Naive B cell (primary cell): ENCODE measurements at regions not wholly inside any gene's neighbourhood (a gene's known extent, or its start where the extent isn't known, plus 50 kb on each side); places are given as distances from the start of the nearest gene placed in this dataset.

Experiments
- ATAC-seq, 2 donors: fragments of 150-1000 bp; cut with Tn5 transposase; 2 replicates each; pipeline ENCODE4 v1.10.0; 2021; ENCODE audit warnings: low read depth in 2 of 2, mild to moderate bottlenecking in 2 of 2, moderate library complexity in 2 of 2
- DNase-seq: peaks from one replicate; pipeline ENCODE4 v3.0.0; 2022
- H3K27ac Mint-ChIP-seq, 6 donors: one replicate each; pipeline ENCODE4 v1.8.0; 2020 to 2022; ENCODE audit warnings: mild to moderate bottlenecking in 6 of 6, mixed read lengths in 6 of 6, moderate library complexity in 5 of 6, inconsistent platforms in 2 of 6
- H3K27me3 Mint-ChIP-seq, 3 donors: one replicate each; pipeline ENCODE4 v1.8.0; 2021 to 2022; ENCODE audit warnings: mixed read lengths in 3 of 3, mild to moderate bottlenecking in 1 of 3
- H3K36me3 Mint-ChIP-seq, 2 donors: one replicate each; pipeline ENCODE4 v1.8.0; 2020 to 2022; ENCODE audit warnings: mixed read lengths in 2 of 2, inconsistent platforms in 1 of 2, mild to moderate bottlenecking in 1 of 2
- H3K4me1 Mint-ChIP-seq, 3 donors: one replicate each; pipeline ENCODE4 v1.8.0; 2020 to 2022; ENCODE audit warnings: mixed read lengths in 3 of 3, inconsistent platforms in 1 of 3, mild to moderate bottlenecking in 1 of 3, moderate library complexity in 1 of 3
- H3K4me3 Mint-ChIP-seq, 8 donors: one replicate each; pipeline ENCODE4 v1.8.0; 2020 to 2022; ENCODE audit warnings: mild to moderate bottlenecking in 8 of 8, mixed read lengths in 8 of 8, moderate library complexity in 8 of 8, inconsistent platforms in 2 of 8
- H3K9me3 Mint-ChIP-seq, 7 donors: one replicate each; pipeline ENCODE4 v1.8.0; 2020 to 2022; ENCODE audit warnings: mixed read lengths in 7 of 7, mild to moderate bottlenecking in 5 of 7, inconsistent platforms in 2 of 7, moderate library complexity in 1 of 7

DNA sequence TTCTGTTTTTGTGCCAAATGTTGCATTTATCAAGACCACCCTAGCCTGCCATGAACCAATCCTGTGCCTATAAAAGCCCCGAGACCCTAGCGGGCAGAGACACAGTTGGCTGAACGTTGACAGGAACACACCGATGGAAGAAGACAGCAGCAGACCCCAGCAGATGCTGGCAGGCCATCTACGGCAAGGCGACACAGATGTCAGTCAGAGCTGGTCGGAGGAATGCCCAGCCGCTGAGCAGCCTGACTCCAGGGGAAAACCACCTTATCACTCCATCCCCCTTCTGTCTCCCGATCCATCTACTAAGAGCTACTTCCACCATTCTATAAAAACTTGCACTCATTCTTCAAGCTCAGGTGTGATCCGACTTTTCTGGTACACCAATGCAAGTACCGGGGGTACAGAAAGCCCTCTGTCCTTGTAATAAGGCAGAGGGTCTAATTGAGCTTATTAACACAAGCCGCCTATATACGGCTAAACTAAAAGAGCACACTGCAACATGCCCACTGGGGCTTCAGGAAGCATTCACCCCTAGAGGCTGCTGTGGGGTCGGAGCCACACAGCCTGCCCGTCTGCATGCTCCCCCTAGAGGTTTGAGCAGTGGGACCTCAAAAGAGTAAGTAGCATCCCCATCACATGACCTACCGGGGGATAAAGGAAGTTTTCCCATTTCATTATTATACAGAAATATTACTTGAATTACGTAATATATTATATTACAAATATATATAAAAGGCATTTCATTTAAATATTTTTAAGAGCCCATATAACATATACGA, 1156.3 kb upstream of the B3GALT2 start:
- H3K4me3 Mint-ChIP-seq: no peak overlapping the region
- no peaks in the 10 kb centered on the region for H3K4me1 Mint-ChIP-seq
- H3K27ac Mint-ChIP-seq: no peak overlapping the region
- DNase-seq: no peak
- no peak for ATAC-seq
- H3K27me3 Mint-ChIP-seq: no peaks in the 10 kb centered on the region
- no peaks in the 10 kb centered on the region for H3K36me3 Mint-ChIP-seq
- peaks cover 0 to 1% (median 0%) of the 10 kb centered on the region in 7 donors for H3K9me3 Mint-ChIP-seq

DNA sequence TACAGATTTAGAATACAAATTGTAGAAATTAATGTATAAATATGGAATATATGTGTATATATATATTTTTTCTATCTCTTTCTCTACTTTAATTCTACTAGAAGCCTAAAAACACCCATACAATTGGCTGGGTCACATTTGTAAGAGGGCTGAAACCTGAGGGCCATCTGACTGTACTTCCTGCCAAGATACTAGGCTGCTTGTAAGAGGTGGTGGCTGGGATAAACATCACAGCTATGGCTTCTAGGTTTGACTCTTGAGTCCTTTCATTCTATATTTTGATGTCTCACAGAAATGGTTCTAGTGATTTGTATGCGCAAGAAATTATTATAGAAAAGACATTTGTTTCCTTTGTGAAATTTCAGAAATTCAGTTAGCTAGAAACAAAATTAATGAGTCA, 1155.2 kb upstream of the B3GALT2 start:
- no peaks in the 10 kb centered on the region for H3K27me3 Mint-ChIP-seq
- ATAC-seq (no peak), DNase-seq (no peak)
- H3K27ac Mint-ChIP-seq: no peak overlapping the region
- H3K4me1 Mint-ChIP-seq: no peaks in the 10 kb centered on the region
- no peak overlapping the region for H3K4me3 Mint-ChIP-seq
- H3K9me3 Mint-ChIP-seq: no peaks in the 10 kb centered on the region
- no peaks in the 10 kb centered on the region for H3K36me3 Mint-ChIP-seq

DNA sequence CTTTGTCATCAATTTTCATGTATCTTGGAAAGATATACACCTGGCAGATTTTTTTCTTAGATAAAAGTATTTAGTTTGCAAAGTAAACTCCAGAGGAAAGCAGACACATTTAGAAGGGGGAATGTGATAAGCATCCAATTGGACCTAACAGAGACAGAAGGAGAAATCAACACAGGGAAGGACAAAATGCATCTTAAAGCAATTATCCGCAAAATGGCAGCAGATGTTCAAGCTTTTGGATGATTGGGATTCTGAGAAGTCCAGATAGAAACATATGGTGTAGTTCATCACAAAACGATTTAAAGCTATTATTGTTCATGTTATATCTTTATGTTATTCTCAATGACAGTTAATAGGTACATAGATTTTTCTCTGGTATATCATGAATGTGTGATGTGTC, 1153.1 kb upstream of the B3GALT2 start:
- Mint-ChIP-seq H3K4me3 (no peak overlapping the region), H3K9me3 (no peaks in the 10 kb centered on the region), H3K4me1 (no peaks in the 10 kb centered on the region), H3K36me3 (no peaks in the 10 kb centered on the region), H3K27me3 (no peaks in the 10 kb centered on the region), H3K27ac (no peak overlapping the region)
- ATAC-seq (no peak), DNase-seq (no peak)

DNA sequence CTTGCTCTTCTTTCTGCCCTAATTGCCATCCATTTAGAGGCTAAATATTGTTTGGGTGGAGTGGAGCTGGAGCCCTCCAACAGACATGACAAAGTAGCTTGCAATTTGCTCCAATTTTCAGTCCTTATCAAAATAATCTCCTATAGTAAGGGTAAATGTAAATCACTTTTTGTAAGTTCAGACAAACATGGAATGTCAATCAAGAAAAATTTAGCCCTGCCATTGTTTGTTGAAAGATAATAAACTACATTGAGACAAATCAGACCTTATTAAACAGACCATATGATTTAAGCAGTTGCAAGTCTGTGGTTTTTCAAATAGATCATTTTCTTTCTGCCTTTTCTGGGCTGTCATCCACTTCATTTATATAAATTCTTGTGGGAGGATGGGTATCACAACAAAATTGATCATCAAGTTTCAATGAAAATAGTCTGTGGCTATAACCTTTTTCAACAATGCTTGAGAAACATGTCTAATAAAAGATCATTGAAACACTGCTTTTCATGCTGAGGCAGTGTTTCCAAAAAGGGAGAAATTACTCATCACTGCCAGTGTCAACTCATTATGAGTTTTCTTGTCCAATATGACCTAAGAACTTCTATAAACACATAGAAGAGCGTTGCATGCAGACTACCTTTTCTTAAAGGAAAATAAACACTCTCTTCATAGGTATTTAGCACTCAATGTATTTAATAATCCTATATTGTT, 1152.0 kb upstream of the B3GALT2 start:
- H3K36me3 Mint-ChIP-seq: no peaks in the 10 kb centered on the region
- H3K9me3 Mint-ChIP-seq: no peaks in the 10 kb centered on the region

DNA sequence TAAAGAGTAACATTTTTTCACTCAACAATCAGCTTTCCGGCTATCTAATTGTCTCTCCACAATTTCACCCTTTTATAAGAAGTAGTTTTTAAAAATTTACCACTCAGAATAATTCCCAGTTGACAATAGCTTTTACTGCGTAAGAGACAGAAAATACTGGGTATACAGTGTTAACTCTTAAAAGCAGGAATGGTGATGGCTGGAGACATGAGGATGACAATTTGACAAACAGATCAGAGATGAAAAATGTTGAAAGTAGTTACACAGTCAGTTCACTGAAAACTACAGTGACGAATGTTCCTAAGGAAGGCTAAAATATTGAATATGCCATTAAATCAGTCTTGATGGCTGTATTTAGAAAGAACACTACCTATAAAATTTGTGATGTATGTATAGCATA, 1146.8 kb upstream of the B3GALT2 start:
- ATAC-seq (no peak), DNase-seq (no peak)
- Mint-ChIP-seq H3K4me3 (no peak overlapping the region), H3K9me3 (no peaks in the 10 kb centered on the region), H3K4me1 (no peaks in the 10 kb centered on the region), H3K27ac (no peak overlapping the region), H3K27me3 (no peaks in the 10 kb centered on the region), H3K36me3 (no peaks in the 10 kb centered on the region)

More for the DNA sequence above, 1152.0 kb upstream of the B3GALT2 start:
- Mint-ChIP-seq H3K27me3 (no peaks in the 10 kb centered on the region), H3K27ac (no peak overlapping the region), H3K4me3 (no peak overlapping the region), H3K4me1 (no peaks in the 10 kb centered on the region)
- no peak for ATAC-seq
- DNase-seq: no peak

DNA sequence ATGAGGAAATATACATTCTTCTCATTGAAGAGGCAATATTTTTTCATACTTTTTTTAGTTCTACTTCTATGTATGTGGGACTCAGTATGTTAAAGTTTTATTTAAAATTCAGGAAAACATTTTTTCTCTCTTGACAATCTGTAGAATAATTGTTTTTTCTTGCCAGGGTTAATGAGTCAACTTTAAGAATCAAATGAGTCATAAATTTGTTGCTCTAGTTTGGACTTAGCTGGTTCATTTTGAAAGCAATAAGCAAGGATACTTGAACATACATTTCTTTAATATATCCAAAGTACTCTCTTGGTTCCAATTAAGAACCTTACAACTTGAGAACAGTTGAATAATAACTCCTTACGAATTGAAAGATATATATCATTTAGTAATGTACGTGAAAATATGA, 1145.3 kb upstream of the B3GALT2 start:
- ATAC-seq (no peak), DNase-seq (no peak)
- Mint-ChIP-seq H3K4me3 (no peak overlapping the region), H3K4me1 (no peaks in the 10 kb centered on the region), H3K36me3 (no peaks in the 10 kb centered on the region), H3K27me3 (no peaks in the 10 kb centered on the region), H3K27ac (no peak overlapping the region), H3K9me3 (no peaks in the 10 kb centered on the region)

DNA sequence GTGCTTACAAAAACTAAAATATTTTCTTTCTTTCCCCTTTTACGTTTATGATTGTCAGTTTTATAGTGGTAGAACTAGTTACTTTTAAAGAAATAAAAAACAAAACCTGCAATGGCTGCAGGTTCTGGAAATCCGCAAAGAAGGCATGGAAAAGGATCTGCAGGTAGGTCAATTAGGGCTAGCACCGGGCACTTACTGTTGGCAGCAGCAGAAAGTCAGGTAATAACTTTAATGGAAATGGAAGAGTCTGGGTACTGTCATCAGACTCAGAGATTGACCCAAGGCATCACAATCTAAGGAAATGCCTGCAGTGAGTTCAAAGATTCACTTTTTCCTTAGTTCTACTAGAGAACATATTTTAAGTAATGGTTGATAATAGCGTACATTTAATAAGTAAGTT, 1136.3 kb upstream of the B3GALT2 start:
- no peak overlapping the region for H3K27ac Mint-ChIP-seq
- H3K36me3 Mint-ChIP-seq: no peaks in the 10 kb centered on the region
- H3K4me3 Mint-ChIP-seq: no peak overlapping the region
- DNase-seq (no peak), ATAC-seq (no peak)
- H3K27me3 Mint-ChIP-seq: no peaks in the 10 kb centered on the region
- H3K4me1 Mint-ChIP-seq: no peaks in the 10 kb centered on the region
- H3K9me3 Mint-ChIP-seq: no peaks in the 10 kb centered on the region

DNA sequence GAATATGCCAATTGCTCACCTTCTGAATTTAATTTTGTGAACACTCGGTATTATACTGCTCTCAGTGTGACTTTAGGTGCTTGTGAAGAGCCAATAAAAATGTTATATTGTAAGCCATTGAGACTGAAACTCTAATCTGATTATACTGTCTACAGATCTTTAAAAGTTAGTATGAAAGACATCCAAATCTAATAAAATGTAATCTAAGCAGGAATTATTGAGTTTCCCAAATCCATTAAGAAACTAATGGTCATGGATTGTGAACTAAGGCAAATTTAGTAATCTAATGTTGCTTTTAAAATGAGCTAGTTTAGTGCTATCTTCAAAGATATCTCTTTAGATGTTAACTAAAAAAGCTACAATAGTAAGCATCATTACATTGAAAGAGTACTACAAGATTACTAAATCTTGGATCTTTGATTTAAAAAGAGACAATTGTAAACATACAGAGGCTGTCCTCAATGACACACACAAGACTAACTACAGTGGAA, 1132.4 kb upstream of the B3GALT2 start:
- Mint-ChIP-seq H3K27ac (no peak overlapping the region), H3K4me1 (no peaks in the 10 kb centered on the region), H3K27me3 (no peaks in the 10 kb centered on the region), H3K36me3 (no peaks in the 10 kb centered on the region), H3K4me3 (no peak overlapping the region), H3K9me3 (no peaks in the 10 kb centered on the region)
- no peak for ATAC-seq
- DNase-seq: no peak

DNA sequence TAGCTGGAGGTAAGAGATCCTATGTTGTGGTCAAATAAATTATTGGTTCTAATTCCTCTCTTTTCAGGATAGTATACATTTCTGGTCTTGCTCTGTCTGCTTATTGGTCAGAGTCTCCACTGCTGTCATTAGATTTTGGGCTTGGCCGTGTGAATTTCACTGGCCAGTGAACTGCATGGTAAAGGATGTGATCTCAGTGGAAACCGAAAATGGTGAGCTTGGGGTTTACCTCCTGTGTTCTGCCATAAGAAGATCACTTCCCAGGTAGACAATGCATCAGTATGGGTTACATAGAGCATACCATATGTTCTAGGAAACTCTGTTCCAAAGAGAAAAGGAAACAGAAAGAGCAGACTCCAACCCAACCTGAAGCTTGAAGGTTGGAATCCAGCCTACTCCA, 1123.3 kb upstream of the B3GALT2 start:
- ATAC-seq (no peak), DNase-seq (no peak)
- H3K4me3 Mint-ChIP-seq: no peak overlapping the region
- H3K4me1 Mint-ChIP-seq: no peaks in the 10 kb centered on the region
- H3K27me3 Mint-ChIP-seq: no peaks in the 10 kb centered on the region
- H3K27ac Mint-ChIP-seq: no peak overlapping the region
- no peaks in the 10 kb centered on the region for H3K9me3 Mint-ChIP-seq
- H3K36me3 Mint-ChIP-seq: no peaks in the 10 kb centered on the region

DNA sequence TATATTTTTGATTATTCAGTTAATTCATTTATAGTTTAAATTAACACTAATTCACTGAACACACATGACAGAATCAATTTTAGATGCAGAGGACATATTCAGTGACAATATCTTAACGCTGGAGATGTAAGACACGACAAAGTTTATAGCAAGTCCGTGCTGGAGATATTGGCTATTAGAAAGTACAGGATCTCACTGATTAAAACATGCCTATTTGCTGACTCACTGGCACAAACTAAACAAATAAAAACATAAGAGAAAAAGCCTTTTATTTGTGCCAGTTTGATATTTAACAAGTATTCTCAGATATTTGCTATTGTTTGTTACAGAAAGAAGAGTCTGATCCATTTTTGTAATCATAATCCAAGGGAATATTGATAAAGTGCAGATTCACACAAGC, 1122.9 kb upstream of the B3GALT2 start:
- DNase-seq (no peak), ATAC-seq (no peak)
- Mint-ChIP-seq H3K27ac (no peak overlapping the region), H3K27me3 (no peaks in the 10 kb centered on the region), H3K4me3 (no peak overlapping the region), H3K9me3 (no peaks in the 10 kb centered on the region), H3K4me1 (no peaks in the 10 kb centered on the region), H3K36me3 (no peaks in the 10 kb centered on the region)

DNA sequence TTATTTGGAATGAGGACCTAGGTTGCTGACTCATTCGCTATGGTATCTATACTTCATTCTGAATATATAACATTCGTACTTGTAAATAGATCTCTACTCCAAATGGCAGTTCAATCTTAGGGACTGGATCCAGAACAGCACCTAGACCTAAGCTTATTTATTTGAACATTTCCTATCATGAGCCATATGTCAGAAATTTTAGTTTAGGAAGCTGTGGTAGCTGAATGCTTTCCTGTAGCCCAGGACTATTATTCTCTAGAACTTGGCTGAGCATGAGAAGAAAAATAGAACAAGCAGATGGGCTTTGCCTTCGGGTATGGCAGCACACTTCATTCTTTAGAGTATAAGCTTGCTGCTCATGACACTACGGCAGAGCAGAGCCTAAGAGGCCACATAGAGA, 1114.4 kb upstream of the B3GALT2 start:
- H3K36me3 Mint-ChIP-seq: no peaks in the 10 kb centered on the region
- ATAC-seq (no peak), DNase-seq (no peak)
- H3K4me3 Mint-ChIP-seq: no peak overlapping the region
- no peaks in the 10 kb centered on the region for H3K4me1 Mint-ChIP-seq
- H3K27ac Mint-ChIP-seq: no peak overlapping the region
- no peaks in the 10 kb centered on the region for H3K9me3 Mint-ChIP-seq
- H3K27me3 Mint-ChIP-seq: peaks cover 7 to 14% (median 12%) of the 10 kb centered on the region in 3 donors

DNA sequence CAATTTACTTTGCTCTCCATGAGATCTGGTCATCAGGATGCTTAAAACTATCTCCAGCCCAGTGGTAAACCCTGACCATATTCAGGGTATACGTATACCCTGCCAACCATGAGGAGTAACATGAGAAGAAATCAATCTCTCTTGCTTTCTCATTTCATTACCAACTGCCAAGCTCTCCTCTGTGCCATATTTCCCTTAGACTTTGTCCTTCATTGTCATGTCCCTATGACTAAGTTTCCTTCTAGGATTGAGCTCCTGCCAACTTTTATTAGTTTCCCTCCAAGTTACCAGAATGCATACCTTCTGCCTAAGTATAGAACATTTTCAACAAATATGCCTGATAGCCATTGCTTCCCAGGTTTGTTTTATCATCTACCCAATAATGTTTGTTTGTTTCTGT, 1113.9 kb upstream of the B3GALT2 start:
- ATAC-seq (no peak), DNase-seq (no peak)
- Mint-ChIP-seq H3K27ac (peak overlapping the region in 1 of 6 donors; percentile 47), H3K27me3 (peaks cover 7 to 17% (median 16%) of the 10 kb centered on the region in 3 donors), H3K36me3 (no peaks in the 10 kb centered on the region), H3K4me3 (no peak overlapping the region), H3K4me1 (peaks cover 0 to 4% (median 0%) of the 10 kb centered on the region in 3 donors), H3K9me3 (no peaks in the 10 kb centered on the region)

DNA sequence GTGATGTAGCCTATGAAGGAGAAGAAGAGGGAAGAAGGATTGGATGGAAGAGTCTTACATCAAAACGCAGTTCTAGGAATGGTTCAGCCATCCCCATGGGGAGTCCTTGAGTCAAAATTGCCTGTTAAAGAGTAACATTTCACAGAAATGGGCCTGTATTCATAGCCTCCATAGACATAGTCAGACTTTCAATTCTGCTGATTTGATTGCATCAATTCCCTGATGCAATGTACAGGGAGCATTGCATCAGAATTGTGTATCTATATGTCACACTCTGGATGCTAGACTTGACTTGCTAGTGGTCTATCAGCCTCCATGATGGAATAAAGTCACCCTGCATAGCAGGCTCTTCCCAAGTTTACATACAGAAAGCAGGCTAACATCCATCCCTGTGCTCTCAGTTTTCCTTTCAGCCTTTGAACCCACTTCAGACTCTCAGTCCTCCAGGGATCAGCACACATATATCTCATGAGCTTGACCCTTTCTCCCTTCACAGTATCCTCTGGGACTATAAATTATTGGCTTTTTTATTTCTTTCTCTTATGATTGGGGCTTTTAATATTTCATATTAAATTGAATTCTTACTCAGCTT, 1111.7 kb upstream of the B3GALT2 start:
- Mint-ChIP-seq H3K4me3 (peak overlapping the region in 1 of 8 donors; percentile 18), H3K36me3 (no peaks in the 10 kb centered on the region), H3K27ac (no peak overlapping the region), H3K4me1 (peaks cover 0 to 6% (median 0%) of the 10 kb centered on the region in 3 donors), H3K27me3 (peaks cover 14 to 25% (median 23%) of the 10 kb centered on the region in 3 donors), H3K9me3 (peaks cover 0 to 2% (median 0%) of the 10 kb centered on the region in 7 donors)
- no peak for ATAC-seq
- DNase-seq: no peak

DNA sequence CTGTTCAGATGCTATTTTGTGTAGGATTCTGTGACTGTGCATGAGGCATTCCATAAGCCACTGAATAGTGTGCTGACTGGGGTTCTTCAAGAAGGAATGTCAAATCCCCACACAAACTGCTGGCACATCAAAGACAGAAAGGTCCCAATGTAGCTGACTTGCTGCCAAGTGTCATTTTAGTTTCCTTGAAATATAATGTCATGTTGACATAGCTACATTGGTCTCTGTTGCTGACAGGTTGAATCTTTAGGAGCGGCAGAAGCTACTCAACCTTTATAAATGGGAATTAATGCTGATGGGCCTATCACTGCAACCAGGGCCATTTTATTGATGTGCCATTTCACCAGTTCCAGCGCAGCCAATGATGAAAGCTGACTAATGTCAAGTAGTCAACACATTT, 1110.7 kb upstream of the B3GALT2 start:
- H3K27me3 Mint-ChIP-seq: peaks cover 14 to 25% (median 23%) of the 10 kb centered on the region in 3 donors

More for the DNA sequence above, 1110.7 kb upstream of the B3GALT2 start:
- DNase-seq (no peak), ATAC-seq (no peak)
- Mint-ChIP-seq H3K4me3 (no peak overlapping the region), H3K9me3 (peaks cover 0 to 2% (median 0%) of the 10 kb centered on the region in 7 donors), H3K27ac (no peak overlapping the region), H3K36me3 (no peaks in the 10 kb centered on the region), H3K4me1 (peaks cover 0 to 6% (median 0%) of the 10 kb centered on the region in 3 donors)
